HEK293 (cell line): ENCODE measurements at regions not wholly inside any gene's neighbourhood (a gene's known extent, or its start where the extent isn't known, plus 50 kb on each side); places are given as distances from the start of the nearest gene placed in this dataset.
A peak's percentile ranks its signal among the peaks of the same experiment; 100 is the strongest.

Experiments used
- KLF9 ChIP-seq: fragments of 450-650 bp; formaldehyde crosslinking; IDR thresholded peaks from 2 replicates; pipeline ENCODE4 v1.5.1; 2016; ENCODE audit warnings: missing biosample characterization, missing genetic modification characterization, low read depth
- ZNF274 ChIP-seq, 2 experiments: fragments of 200-500 bp in 1 of 2; fragments of 450-650 bp in 1 of 2; sonication (Bioruptor generic) in 1 of 2; formaldehyde crosslinking in 1 of 2; IDR thresholded peaks; 2 replicates each; pipeline versions ENCODE4 v1.5.1 to v1.6.1; 2014 to 2016; ENCODE audit warnings: borderline replicate concordance in 1 of 2, inconsistent platforms in 1 of 2, low read length in 1 of 2, missing biosample characterization in 1 of 2, missing genetic modification characterization in 1 of 2
- TF ChIP-seq, protein P1 (sequence below): fragments of 450-650 bp; formaldehyde crosslinking; IDR thresholded peaks from 2 replicates; pipeline ENCODE4 v1.5.1; 2016; ENCODE audit warnings: missing biosample characterization, missing genetic modification characterization
- TF ChIP-seq, protein P2 (sequence below): fragments of 450-650 bp; formaldehyde crosslinking; IDR thresholded peaks from 2 replicates; pipeline ENCODE4 v1.5.1; 2016; ENCODE audit warnings: missing biosample characterization, missing genetic modification characterization, borderline replicate concordance

DNA sequence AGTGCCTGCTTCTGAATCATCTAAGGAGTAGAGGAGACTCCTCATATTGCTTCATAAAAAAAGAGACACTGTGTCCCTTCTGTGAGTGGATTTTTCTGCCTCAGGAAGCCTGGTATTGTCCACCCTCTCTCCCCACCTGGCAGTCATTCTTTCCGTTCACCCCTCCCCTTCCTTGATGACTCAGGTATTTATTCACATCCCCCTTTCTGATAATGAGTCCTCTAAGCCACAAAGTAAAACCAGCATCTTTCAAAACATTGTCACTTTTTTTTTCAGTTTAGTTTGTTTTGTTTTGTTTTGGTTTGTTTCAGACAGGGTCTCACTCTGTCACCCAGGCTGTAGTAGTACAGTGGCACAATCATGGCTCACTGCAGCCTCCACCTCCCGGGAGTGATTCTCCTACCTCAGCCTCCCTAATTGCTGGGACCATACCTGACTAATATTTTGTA, 65.2 kb upstream of the UBE2E1 start:
- TF ChIP-seq, protein P1, sequence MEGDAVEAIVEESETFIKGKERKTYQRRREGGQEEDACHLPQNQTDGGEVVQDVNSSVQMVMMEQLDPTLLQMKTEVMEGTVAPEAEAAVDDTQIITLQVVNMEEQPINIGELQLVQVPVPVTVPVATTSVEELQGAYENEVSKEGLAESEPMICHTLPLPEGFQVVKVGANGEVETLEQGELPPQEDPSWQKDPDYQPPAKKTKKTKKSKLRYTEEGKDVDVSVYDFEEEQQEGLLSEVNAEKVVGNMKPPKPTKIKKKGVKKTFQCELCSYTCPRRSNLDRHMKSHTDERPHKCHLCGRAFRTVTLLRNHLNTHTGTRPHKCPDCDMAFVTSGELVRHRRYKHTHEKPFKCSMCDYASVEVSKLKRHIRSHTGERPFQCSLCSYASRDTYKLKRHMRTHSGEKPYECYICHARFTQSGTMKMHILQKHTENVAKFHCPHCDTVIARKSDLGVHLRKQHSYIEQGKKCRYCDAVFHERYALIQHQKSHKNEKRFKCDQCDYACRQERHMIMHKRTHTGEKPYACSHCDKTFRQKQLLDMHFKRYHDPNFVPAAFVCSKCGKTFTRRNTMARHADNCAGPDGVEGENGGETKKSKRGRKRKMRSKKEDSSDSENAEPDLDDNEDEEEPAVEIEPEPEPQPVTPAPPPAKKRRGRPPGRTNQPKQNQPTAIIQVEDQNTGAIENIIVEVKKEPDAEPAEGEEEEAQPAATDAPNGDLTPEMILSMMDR (tag by site-specific recombination) = no peak
- TF ChIP-seq, protein P2, sequence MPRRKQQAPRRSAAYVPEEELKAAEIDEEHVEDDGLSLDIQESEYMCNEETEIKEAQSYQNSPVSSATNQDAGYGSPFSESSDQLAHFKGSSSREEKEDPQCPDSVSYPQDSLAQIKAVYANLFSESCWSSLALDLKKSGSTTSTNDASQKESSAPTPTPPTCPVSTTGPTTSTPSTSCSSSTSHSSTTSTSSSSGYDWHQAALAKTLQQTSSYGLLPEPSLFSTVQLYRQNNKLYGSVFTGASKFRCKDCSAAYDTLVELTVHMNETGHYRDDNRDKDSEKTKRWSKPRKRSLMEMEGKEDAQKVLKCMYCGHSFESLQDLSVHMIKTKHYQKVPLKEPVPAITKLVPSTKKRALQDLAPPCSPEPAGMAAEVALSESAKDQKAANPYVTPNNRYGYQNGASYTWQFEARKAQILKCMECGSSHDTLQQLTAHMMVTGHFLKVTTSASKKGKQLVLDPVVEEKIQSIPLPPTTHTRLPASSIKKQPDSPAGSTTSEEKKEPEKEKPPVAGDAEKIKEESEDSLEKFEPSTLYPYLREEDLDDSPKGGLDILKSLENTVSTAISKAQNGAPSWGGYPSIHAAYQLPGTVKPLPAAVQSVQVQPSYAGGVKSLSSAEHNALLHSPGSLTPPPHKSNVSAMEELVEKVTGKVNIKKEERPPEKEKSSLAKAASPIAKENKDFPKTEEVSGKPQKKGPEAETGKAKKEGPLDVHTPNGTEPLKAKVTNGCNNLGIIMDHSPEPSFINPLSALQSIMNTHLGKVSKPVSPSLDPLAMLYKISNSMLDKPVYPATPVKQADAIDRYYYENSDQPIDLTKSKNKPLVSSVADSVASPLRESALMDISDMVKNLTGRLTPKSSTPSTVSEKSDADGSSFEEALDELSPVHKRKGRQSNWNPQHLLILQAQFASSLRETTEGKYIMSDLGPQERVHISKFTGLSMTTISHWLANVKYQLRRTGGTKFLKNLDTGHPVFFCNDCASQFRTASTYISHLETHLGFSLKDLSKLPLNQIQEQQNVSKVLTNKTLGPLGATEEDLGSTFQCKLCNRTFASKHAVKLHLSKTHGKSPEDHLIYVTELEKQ = 0 out of 2 replicates have a peak, but pooled peaks have one; percentile 16
- TF ChIP-seq KLF9 (tag by site-specific recombination) (no peak), ZNF274 (IDR thresholded peaks at IDR 0.05; ENCODE audit: low read length) (no peak), ZNF274 (tag by site-specific recombination; IDR thresholded peaks at IDR 0.05; ENCODE audit: borderline replicate concordance) (no peak)
